HCT116 (cell line): ENCODE measurements at regions not wholly inside any gene's neighbourhood (a gene's known extent, or its start where the extent isn't known, plus 50 kb on each side); places are given as distances from the start of the nearest gene placed in this dataset.
A peak's percentile ranks its signal among the peaks of the same experiment; 100 is the strongest.

Experiments
- ATAC-seq: fragments of 200-7000 bp; cut with Tn5 transposase; 2 replicates; pipeline ENCODE4 v1.9.1; 2020; ENCODE audit warnings: mild to moderate bottlenecking, moderate library complexity
- BruUV-seq: library from RNA; stranded (reverse); fragments of 400-500 nt; replicated peaks from 2 replicates; lab custom pipeline; 2021; lab: Mats Ljungman, UMichigan
- CTCF ChIA-PET: fragments of 300-600 bp; sonication (Branson Sonifier 250); formaldehyde crosslinking; loops from one replicate; lab custom pipeline; 2021; ENCODE audit warnings: antibody characterized with exemption; lab: Charles Lee
- POLR2A ChIA-PET: fragments of 300-600, 350-600 bp; sonication (Branson Sonifier 250); formaldehyde crosslinking; loops from one replicate; lab custom pipeline; 2021; ENCODE audit warnings: antibody characterized with exemption; lab: Charles Lee
- RAD21 ChIA-PET, 2 experiments: fragments of 300-600 bp; sonication (Branson Sonifier 250); formaldehyde crosslinking; loops; one replicate each; lab custom pipeline; 2023; ENCODE audit warnings: low total read pairs in 2 of 2; ENCODE audit not compliant: uncharacterized antibody in 2 of 2, unreplicated experiment in 2 of 2, low non-redundant PET in 1 of 2; lab: Charles Lee
- DNase-seq: peaks from one replicate; pipeline ENCODE4 v3.0.0-alpha.2; 2010; ENCODE audit warnings: low read depth, low spot score
- H2AFZ ChIP-seq: fragments of 200-600 bp; shearing (Covaris generic), sonication (generic); 2 replicates; pipeline ENCODE4 v1.6.1; 2017; ENCODE audit warnings: low read depth, mixed run types, mixed read lengths, antibody characterized with exemption, low read length; ENCODE audit not compliant: poor library complexity, severe bottlenecking
- H3K27ac ChIP-seq: 2 replicates; pipeline ENCODE4 v1.5.1; 2012; ENCODE audit warnings: low read depth, low read length
- H3K27me3 ChIP-seq: fragments of 200-600 bp; sonication (generic); 2 replicates; pipeline ENCODE4 v1.6.1; 2016; ENCODE audit warnings: mixed run types, low read length, mixed read lengths; ENCODE audit not compliant: insufficient read depth
- H3K36me3 ChIP-seq, 2 experiments: fragments of 200-500 bp in 1 of 2; fragments of 200-600 bp in 1 of 2; sonication (Bioruptor generic) in 1 of 2; sonication (generic) in 1 of 2; 2 replicates each; pipeline versions ENCODE4 v1.5.1 to v1.6.1; 2014 to 2016; ENCODE audit warnings: low read length in 2 of 2, inconsistent platforms in 1 of 2, mixed read lengths in 1 of 2, mixed run types in 1 of 2; ENCODE audit not compliant: insufficient read depth in 2 of 2, control insufficient read depth in 1 of 2
- H3K4me1 ChIP-seq, 2 experiments: fragments of 200-600 bp in 1 of 2; sonication (generic) in 1 of 2; 2 replicates each; pipeline versions ENCODE4 v1.5.1 to v1.6.1; 2012 to 2017; ENCODE audit warnings: low read length in 2 of 2, inconsistent platforms in 1 of 2, mild to moderate bottlenecking in 1 of 2, mixed read lengths in 1 of 2, mixed run types in 1 of 2, moderate library complexity in 1 of 2; ENCODE audit not compliant: insufficient read depth in 2 of 2, control insufficient read depth in 1 of 2
- H3K4me2 ChIP-seq: fragments of 200-600 bp; sonication (generic); 2 replicates; pipeline ENCODE4 v1.6.1; 2017; ENCODE audit warnings: mixed run types, low read length, mixed read lengths
- H3K4me3 ChIP-seq, 2 experiments: fragments of 200-600 bp in 1 of 2; sonication (generic) in 1 of 2; replicated peaks in 1 of 2; 2 replicates each; pipeline ENCODE4 v1.5.1; 2011 to 2016; ENCODE audit warnings: low read length in 2 of 2, control low read depth in 1 of 2, low read depth in 1 of 2, mild to moderate bottlenecking in 1 of 2, mixed read lengths in 1 of 2, mixed run types in 1 of 2
- H3K79me2 ChIP-seq: fragments of 200-600 bp; sonication (generic); 2 replicates; pipeline ENCODE4 v1.6.1; 2017; ENCODE audit warnings: mild to moderate bottlenecking, mixed run types, low read length, moderate library complexity, mixed read lengths; ENCODE audit not compliant: insufficient read depth
- H3K9ac ChIP-seq: fragments of 200-600 bp; sonication (generic); 2 replicates; pipeline ENCODE4 v1.6.1; 2016; ENCODE audit warnings: low read length, mixed read lengths
- H3K9me2 ChIP-seq: fragments of 200-600 bp; sonication (generic), shearing (Covaris generic); 2 replicates; pipeline ENCODE4 v1.6.1; 2017; ENCODE audit warnings: mixed run types, mild to moderate bottlenecking, moderate library complexity; ENCODE audit not compliant: insufficient read depth
- H3K9me3 ChIP-seq, 2 experiments: fragments of 200-500 bp in 1 of 2; fragments of 200-600 bp in 1 of 2; sonication (Bioruptor generic) in 1 of 2; sonication (generic) in 1 of 2; 2 replicates each; pipeline ENCODE4 v1.6.1; 2014 to 2017; ENCODE audit warnings: low read length in 2 of 2, mixed read lengths in 2 of 2, inconsistent platforms in 1 of 2, low read depth in 1 of 2, mild to moderate bottlenecking in 1 of 2, mixed run types in 1 of 2, moderate library complexity in 1 of 2; ENCODE audit not compliant: control insufficient read depth in 1 of 2, insufficient read depth in 1 of 2
- H4K20me1 ChIP-seq: fragments of 200-600 bp; sonication (generic), shearing (Covaris generic); 2 replicates; pipeline ENCODE4 v1.6.1; 2017; ENCODE audit warnings: mixed run types, mild to moderate bottlenecking, moderate library complexity; ENCODE audit not compliant: insufficient read depth
- ATF3 ChIP-seq: IDR thresholded peaks from 2 replicates; pipeline ENCODE4 v1.6.1; 2012
- REST ChIP-seq: IDR thresholded peaks from 2 replicates; pipeline ENCODE4 v1.6.1; 2012; ENCODE audit warnings: low read depth
- ZBTB33 ChIP-seq: IDR thresholded peaks from 2 replicates; pipeline ENCODE4 v1.6.1; 2011; ENCODE audit warnings: mild to moderate bottlenecking, low read length, moderate library complexity; ENCODE audit not compliant: insufficient replicate concordance; ENCODE audit errors: extremely low read depth
- intact Hi-C: fragments of 100-400 bp; cut with micrococcal nuclease; formaldehyde crosslinking; loops from 2 replicates; pipeline ENCODE4 v1.10.0; 2022

- Histone ChIP-seq H3K4me3 (no peak overlapping the region), H2AFZ (no peak overlapping the region), H3K27ac (no peak overlapping the region), H3K4me2 (no peak overlapping the region), H3K9me3 (peaks cover 7 to 21% of the 10 kb centered on the region in 2 experiments; a peak in 3 of 4 replicates), H3K4me1 (no peaks in the 10 kb centered on the region), H4K20me1 (no peaks in the 10 kb centered on the region), H3K9ac (no peak overlapping the region)
- CTCF ChIA-PET = no interaction called here
- BruUV-seq = no TSS peak
- POLR2A ChIA-PET = no interaction called here
- RAD21 ChIA-PET = no interaction called here
- intact Hi-C loops = no loop called here
- TF ChIP-seq ATF3 = no peak
- no peak for TF ChIP-seq ZBTB33
- peak; percentile 40 for TF ChIP-seq REST
- TF ChIP-seq, all 23 proteins: peak for 1
- Histone ChIP-seq H3K9me2 (no peaks in the 10 kb centered on the region), H3K27me3 (no peaks in the 10 kb centered on the region), H3K36me3 (no peaks in the 10 kb centered on the region), H3K79me2 (no peaks in the 10 kb centered on the region)
- no peak for DNase-seq
- no peak for ATAC-seq
These were observed 301.3 kb upstream of the ADCY2 start for GRCh38 chr5:7094626-7095025.
